Parathyroid adenoma (tissue), 2 donors: ENCODE measurements at regions not wholly inside any gene's neighbourhood (a gene's known extent, or its start where the extent isn't known, plus 50 kb on each side); places are given as distances from the start of the nearest gene placed in this dataset.

ENCODE experiments used
- H2AFZ ChIP-seq: fragments of 300-600 bp; sonication (generic); one replicate; pipeline ENCODE4 v1.7.0; 2017; ENCODE audit warnings: antibody characterized with exemption, mild to moderate bottlenecking
- H3K27ac ChIP-seq: fragments of 300-600 bp; sonication (generic); one replicate; pipeline ENCODE4 v1.7.0; 2017
- H3K27me3 ChIP-seq: fragments of 300-600 bp; sonication (generic); one replicate; pipeline ENCODE4 v1.7.0; 2017; ENCODE audit warnings: low read length; ENCODE audit not compliant: control insufficient read depth, insufficient read depth
- H3K36me3 ChIP-seq: fragments of 300-600 bp; sonication (generic); one replicate; pipeline ENCODE4 v1.7.0; 2017; ENCODE audit warnings: low read length; ENCODE audit not compliant: control insufficient read depth, insufficient read depth
- H3K4me1 ChIP-seq: fragments of 300-600 bp; sonication (generic); one replicate; pipeline ENCODE4 v1.7.0; 2017; ENCODE audit warnings: control low read depth
- H3K4me2 ChIP-seq: fragments of 300-600 bp; sonication (generic); one replicate; pipeline ENCODE4 v1.7.0; 2017; ENCODE audit warnings: low read length
- H3K4me3 ChIP-seq: fragments of 300-600 bp; sonication (generic); one replicate; pipeline ENCODE4 v1.7.0; 2017; ENCODE audit warnings: low read depth, low read length
- H3K79me2 ChIP-seq: fragments of 300-600 bp; sonication (generic); one replicate; pipeline ENCODE4 v1.7.0; 2017; ENCODE audit warnings: control low read depth
- H3K9ac ChIP-seq: fragments of 300-600 bp; sonication (generic); one replicate; pipeline ENCODE4 v1.7.0; 2017; ENCODE audit warnings: mild to moderate bottlenecking
- H3K9me3 ChIP-seq: fragments of 300-600 bp; sonication (generic); one replicate; pipeline ENCODE4 v1.7.0; 2017; ENCODE audit warnings: low read length; ENCODE audit not compliant: control insufficient read depth
- CTCF ChIP-seq: fragments of 300-600 bp; sonication (generic); IDR thresholded peaks from one replicate; pipeline ENCODE4 v1.7.0; 2017; ENCODE audit warnings: antibody characterized with exemption, mild to moderate bottlenecking
- donor health status: primary hyperparathyroidism.

- no peaks in the 10 kb centered on the region for H3K36me3 ChIP-seq
- TF ChIP-seq CTCF, result no peak
- H3K4me1 ChIP-seq, result no peaks in the 10 kb centered on the region
- H3K27me3 ChIP-seq, result no peaks in the 10 kb centered on the region
- no peak overlapping the region for H3K9ac ChIP-seq
- no peak overlapping the region for H2AFZ ChIP-seq
- H3K9me3 ChIP-seq, result no peaks in the 10 kb centered on the region
- no peak overlapping the region for H3K4me3 ChIP-seq
- H3K79me2 ChIP-seq, result no peaks in the 10 kb centered on the region
- no peak overlapping the region for H3K4me2 ChIP-seq
- no peak overlapping the region for H3K27ac ChIP-seq
Observed at GRCh38 chr3:102972350-102972749, 537.5 kb downstream of the ZPLD1 start.

GRCh38 chr3:102974333-102974732 is 539.5 kb downstream of the ZPLD1 start:
- no peaks in the 10 kb centered on the region for H3K27me3 ChIP-seq
- H3K9ac ChIP-seq, result no peak overlapping the region
- no peaks in the 10 kb centered on the region for H3K4me1 ChIP-seq
- H3K36me3 ChIP-seq, result no peaks in the 10 kb centered on the region
- H2AFZ ChIP-seq, result no peak overlapping the region
- H3K9me3 ChIP-seq, result no peaks in the 10 kb centered on the region
- H3K27ac ChIP-seq, result no peak overlapping the region
- H3K4me3 ChIP-seq, result no peak overlapping the region
- no peak overlapping the region for H3K4me2 ChIP-seq
- H3K79me2 ChIP-seq, result no peaks in the 10 kb centered on the region
- no peak for TF ChIP-seq CTCF

GRCh38 chr3:102979191-102979590 is 544.4 kb downstream of the ZPLD1 start:
- Histone ChIP-seq H3K4me2 (no peak overlapping the region), H3K27ac (no peak overlapping the region), H3K4me1 (no peaks in the 10 kb centered on the region), H3K4me3 (no peak overlapping the region), H3K79me2 (no peaks in the 10 kb centered on the region), H3K9ac (no peak overlapping the region), H3K9me3 (no peaks in the 10 kb centered on the region), H3K36me3 (no peaks in the 10 kb centered on the region), H2AFZ (no peak overlapping the region), H3K27me3 (no peaks in the 10 kb centered on the region)
- no peak for TF ChIP-seq CTCF

GRCh38 chr3:102979682-102980354 is 545.0 kb downstream of the ZPLD1 start:
- TF ChIP-seq CTCF, result no peak
- Histone ChIP-seq H2AFZ (no peak overlapping the region), H3K79me2 (no peaks in the 10 kb centered on the region), H3K9me3 (no peaks in the 10 kb centered on the region), H3K36me3 (no peaks in the 10 kb centered on the region), H3K9ac (no peak overlapping the region), H3K4me2 (no peak overlapping the region), H3K27ac (no peak overlapping the region), H3K27me3 (no peaks in the 10 kb centered on the region), H3K4me1 (no peaks in the 10 kb centered on the region), H3K4me3 (no peak overlapping the region)

GRCh38 chr3:102980355-102980696 is 545.5 kb downstream of the ZPLD1 start:
- no peaks in the 10 kb centered on the region for H3K79me2 ChIP-seq
- no peak overlapping the region for H3K27ac ChIP-seq
- H3K4me3 ChIP-seq, result no peak overlapping the region
- no peak overlapping the region for H2AFZ ChIP-seq
- TF ChIP-seq CTCF, result no peak
- H3K9me3 ChIP-seq, result no peaks in the 10 kb centered on the region
- H3K9ac ChIP-seq, result no peak overlapping the region
- no peaks in the 10 kb centered on the region for H3K27me3 ChIP-seq
- no peaks in the 10 kb centered on the region for H3K4me1 ChIP-seq
- no peaks in the 10 kb centered on the region for H3K36me3 ChIP-seq
- no peak overlapping the region for H3K4me2 ChIP-seq
